NCI-H510A treated with DMSO at 0.1 percent for 48 hours (cell line): ENCODE measurements at regions not wholly inside any gene's neighbourhood (a gene's known extent, or its start where the extent isn't known, plus 50 kb on each side); places are given as distances from the start of the nearest gene placed in this dataset.
"Not testable (repeated sequence)": the region's sequence is repeated elsewhere in the genome, so short reads cannot be mapped to it uniquely, and the experiment has no call there.

ENCODE experiments used
- DNase-seq: peaks from one replicate; lab custom pipeline; 2025; lab: John Stamatoyannopoulos, UW

DNA sequence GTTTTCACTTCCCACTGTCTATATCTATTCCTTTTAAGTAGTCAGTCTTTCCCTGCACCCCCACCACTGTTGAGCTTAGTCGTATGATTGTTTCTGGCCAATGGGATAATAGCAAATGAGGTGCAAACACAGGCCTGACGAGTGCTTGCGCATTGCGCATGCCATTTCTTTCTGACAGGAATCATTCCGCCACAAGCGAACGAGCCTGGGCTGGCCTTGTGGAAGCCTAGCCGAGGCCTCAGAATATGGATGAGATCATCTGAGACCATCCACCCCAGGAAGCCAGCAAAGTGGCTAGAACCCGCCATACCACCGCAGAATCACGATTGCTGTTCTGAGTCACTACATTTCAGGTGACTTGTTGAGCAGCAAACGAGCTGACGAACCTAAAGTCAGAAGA, 52.2 kb upstream of the PRL start:
- no peak for DNase-seq

- DNase-seq: no peak
These were observed 52.7 kb upstream of the PRL start for GRCh38 chr6:22349528-22349927.

DNA sequence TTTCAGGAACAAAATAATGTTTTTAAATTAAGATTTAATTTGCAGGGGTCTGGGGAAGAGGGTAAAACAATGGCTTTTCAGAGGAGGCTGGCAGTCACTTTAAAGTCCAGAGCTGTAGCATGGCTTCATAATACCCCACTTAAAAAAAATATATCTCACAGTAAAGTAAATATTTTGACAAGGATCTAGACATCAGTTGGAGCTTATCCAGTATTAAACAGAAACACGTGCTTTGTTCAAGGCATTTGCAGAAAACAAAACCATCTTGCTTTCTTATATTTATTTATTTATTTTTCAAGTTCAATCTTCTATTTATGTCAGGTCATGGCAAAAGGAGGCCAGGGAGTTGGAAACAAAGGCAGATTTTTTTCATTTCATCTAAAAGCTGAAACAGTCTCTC, 53.3 kb upstream of the PRL start:
- DNase-seq: peak; percentile 78

DNA sequence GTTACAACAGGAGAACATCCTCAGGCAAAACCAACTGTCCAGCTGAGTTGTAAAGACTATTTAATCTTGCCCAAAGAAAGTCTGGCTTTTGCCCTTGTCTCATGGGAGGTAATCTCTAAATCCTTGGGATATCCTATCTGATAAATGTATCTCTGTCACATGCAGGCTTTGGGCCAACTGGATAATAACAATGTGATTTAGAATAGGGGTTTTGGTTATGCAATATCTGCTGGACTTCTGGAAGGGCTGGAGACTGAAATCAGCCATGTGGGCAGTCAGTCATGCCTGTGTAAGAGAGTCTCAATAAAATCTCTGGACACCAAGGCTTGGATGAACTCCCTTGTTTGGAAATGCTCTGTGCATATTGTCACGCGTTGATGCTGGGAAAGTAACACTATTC, 56.3 kb upstream of the PRL start:
- DNase-seq: no peak

- no peak for DNase-seq
These were observed 59.6 kb upstream of the PRL start for GRCh38 chr6:22356362-22356940.

GRCh38 chr6:22357724-22358189, 60.9 kb upstream of the PRL start:
- DNase-seq: no peak

DNA sequence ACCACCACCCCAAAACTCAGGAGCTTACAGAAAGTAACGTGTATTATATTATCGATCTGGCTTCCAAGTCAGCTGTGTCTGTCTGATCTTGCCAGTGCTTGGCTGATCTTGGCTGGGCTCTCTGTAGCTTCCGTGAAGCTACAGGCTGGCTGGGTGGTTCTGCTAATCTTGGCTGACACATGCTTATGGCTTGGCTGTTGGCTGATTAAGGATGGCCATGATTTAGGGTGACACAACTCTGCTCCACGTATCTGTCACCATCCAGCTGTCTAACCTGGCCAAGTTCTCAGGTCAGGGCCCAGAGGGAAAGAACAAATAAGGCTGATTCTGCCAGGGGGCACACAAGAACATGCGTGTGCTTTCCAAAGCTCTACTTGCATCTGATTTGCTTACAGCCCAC, 64.7 kb upstream of the PRL start:
- DNase-seq: no peak

GRCh38 chr6:22362361-22362760, 65.5 kb upstream of the PRL start:
- peak; percentile 87 for DNase-seq

GRCh38 chr6:22363166-22363713, 66.4 kb upstream of the PRL start:
- DNase-seq: peak; percentile 86

DNA sequence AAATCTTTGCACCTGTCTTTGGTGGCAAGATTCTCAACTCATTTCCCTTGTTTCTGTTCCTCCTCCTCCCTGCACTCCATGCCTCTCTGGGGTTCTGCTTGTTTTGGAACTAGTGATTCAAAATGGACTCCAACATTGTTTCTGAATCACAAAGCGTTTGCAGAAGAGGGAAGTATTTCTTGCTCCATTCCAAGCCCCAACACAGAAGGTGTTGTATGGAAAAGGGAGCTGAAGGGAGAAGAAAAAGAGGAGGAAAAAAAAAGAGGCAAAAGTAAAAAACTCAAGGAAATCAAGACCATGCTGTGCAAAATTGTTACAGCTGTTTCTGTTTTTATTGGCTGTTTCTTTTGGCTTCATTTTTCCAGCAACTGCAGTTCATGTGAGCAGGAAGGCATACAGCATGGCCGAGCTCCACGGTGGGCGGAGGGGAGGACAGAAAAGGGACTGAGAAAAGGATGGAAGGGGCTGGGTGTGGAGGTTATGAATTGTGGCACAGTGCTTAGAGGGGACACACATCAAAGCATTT, 66.9 kb upstream of the PRL start:
- no peak for DNase-seq

DNA sequence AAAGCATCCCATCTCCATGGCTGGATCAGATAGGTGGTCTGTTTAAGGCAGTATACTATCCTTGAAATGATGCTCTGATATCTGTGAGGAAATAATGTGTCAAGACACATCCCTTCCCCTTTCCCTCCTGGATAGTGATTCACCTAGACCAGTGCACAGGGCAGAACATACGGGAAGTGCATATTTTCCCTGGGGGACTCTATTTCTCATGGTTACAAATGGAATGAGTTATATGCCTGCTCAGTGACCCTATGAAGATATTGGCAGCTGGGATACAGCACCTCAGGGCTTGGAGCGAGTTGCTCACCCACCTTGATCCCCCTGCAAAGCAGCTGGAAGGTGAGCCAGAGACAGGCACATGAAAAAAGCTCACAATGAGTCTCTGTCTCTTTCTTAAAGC, 67.5 kb upstream of the PRL start:
- no peak for DNase-seq

- no peak for DNase-seq
These were observed 69.4 kb upstream of the PRL start for GRCh38 chr6:22366214-22366613.

DNA sequence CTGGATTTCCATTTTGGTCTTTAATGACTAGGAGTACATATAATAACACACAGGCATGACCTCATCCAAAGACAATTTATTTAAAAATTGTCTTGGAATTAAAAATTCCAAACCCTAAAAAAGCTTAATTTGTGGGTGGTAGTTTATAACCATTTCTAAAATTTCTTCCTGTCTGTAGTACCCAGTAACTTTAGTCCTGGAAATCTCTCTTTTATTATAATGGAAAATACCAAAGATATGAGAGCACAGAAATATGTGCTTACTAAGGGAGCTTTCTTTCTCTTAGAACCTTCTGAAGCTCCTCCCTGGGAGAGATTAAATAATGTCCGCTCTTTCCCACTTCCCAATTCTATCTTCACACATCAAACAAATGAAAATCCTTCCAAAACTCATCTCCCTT, 70.5 kb upstream of the PRL start:
- DNase-seq: no peak

DNA sequence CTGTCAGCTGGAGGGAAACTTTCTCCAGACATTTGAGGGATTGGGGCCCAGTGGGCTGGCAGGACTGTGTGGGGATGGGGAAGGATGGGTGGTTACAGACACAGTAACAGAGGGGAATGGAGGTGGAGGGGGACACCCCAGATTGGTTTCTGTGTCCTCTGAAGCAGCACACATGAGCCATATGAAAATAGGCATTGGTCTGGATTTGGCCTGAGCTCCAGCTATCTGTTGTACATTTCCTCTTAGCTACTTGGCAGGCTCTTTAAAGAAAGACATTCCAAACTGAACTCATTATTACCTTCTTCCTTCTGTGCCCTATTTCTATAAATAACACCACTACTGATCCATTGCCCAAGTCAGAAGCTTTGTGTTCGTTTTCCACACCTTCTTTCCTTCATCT, 72.0 kb upstream of the PRL start:
- no peak for DNase-seq

GRCh38 chr6:22372922-22373321, 76.1 kb upstream of the PRL start:
- no peak for DNase-seq

GRCh38 chr6:22374950-22375349, 78.1 kb upstream of the PRL start:
- not testable (repeated sequence) for DNase-seq

- not testable (repeated sequence) for DNase-seq
These were observed 79.5 kb upstream of the PRL start for GRCh38 chr6:22376293-22376692.

DNA sequence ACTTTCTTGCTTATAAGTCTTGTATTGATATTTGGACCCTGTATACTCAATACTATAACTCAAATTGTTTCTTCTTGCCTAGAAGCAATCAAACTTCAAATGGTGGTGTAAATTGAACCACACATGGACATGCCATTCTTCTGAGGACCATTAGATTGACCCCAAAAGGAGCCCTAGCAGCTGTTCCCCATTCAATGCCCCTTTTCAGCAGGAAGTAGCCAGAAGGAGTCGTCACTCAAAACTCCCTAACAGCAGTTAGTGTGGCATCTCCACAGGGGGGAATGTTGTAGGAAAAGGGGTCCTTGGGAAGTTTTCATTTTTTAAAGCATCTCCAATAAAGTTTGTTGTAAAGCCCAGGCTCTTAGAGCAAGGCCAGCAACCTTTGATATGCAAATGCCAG, 81.7 kb upstream of the PRL start:
- not testable (repeated sequence) for DNase-seq

GRCh38 chr6:22380236-22380635, 83.4 kb upstream of the PRL start:
- no peak for DNase-seq

GRCh38 chr6:22381845-22382544, 85.2 kb upstream of the PRL start:
- DNase-seq: no peak

DNA sequence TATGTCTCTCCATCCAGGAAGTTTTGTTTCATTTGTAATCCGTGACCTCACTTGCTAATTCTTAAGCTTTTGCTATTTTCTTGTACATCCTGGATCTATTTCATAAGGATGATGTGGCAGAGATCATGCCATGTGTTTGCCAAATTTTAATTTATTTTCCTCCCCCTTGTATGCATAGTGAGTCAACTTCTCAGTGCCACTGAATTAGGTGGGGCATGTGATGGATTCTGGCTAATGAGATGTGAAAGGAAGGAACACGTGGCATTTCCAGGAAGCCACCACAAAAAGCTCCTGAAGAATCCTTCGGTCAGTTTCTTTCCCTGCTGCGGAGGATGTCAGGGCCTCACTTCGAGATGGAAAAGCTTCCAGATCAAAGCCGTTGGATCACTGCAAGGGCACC, 86.2 kb upstream of the PRL start:
- no peak for DNase-seq

GRCh38 chr6:22392711-22393110, 95.9 kb upstream of the PRL start:
- DNase-seq: no peak

- DNase-seq: no peak
These were observed 97.9 kb upstream of the PRL start for GRCh38 chr6:22394691-22395090.

DNA sequence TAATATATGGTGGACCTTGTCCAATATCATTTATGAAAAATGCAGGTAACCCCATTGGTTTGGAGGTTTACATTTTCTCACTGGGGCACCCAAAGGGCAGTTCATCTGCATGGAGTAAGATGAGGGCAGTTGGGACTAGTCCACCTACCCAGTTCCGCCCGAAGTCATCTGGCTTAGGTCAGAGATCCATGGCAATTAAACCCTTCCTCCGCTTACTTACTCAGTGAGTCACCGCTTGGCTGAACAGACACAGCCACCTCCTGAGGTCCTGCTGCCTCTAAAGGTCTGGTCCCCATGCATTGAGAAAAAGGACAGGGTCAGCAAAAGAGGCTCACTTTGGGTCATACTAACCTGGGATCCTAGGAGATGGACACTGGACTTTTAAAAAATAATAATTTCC, 102.9 kb upstream of the PRL start:
- no peak for DNase-seq
